AG10803 (cell line): ENCODE measurements at regions not wholly inside any gene's neighbourhood (a gene's known extent, or its start where the extent isn't known, plus 50 kb on each side); places are given as distances from the start of the nearest gene placed in this dataset.
A peak's percentile ranks its signal among the peaks of the same experiment; 100 is the strongest.

Source experiments
- DNase-seq: peaks from one replicate; pipeline ENCODE4 v3.0.0; 2010; ENCODE audit warnings: low read depth
- H3K4me3 ChIP-seq: 2 replicates; pipeline ENCODE4 v1.5.1; 2011; ENCODE audit warnings: mild to moderate bottlenecking, low read length, control low read depth
- CTCF ChIP-seq: conservative IDR thresholded peaks from 2 replicates; pipeline ENCODE4 v1.5.1; 2011; ENCODE audit warnings: mild to moderate bottlenecking, low read length, control low read depth, inconsistent platforms

- no peak for TF ChIP-seq CTCF
- DNase-seq = peak; percentile 74
- H3K4me3 ChIP-seq = no peak overlapping the region
These were observed 193.2 kb upstream of the SALL4 start for GRCh38 chr20:51995551-51995951.

DNA sequence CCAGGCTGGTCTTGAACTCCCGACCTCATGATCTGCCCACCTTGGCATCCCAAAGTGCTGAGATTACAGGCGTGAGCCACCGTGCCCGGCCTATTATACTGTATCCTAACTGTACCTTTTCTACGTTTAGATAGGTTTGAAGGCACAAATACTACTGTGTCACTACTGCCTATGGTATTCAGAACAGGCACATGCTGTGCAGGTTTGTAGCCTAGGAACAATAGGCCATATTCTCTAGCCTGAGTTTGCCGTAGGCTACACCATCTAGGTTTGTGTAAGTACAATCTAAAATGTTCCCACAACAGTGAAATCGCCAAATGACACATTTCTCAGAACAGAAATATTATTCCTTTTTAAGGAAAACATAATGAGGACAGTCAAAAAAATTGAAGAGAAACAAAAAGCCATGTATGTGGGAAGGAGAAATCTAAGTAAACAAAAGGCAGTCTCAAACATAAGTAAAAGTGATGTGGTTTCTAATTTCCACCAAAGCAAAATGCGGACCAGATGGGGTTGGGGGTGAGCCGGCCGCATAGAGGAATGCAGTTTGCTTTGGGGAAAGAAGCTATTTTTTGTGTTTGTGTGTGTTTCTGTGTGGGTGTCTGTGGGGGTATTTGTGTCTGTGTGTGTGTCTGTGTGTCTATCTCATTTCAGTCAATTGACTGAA lies 192.6 kb upstream of the SALL4 start:
- no peak for TF ChIP-seq CTCF
- peak; percentile 72 for DNase-seq

DNA sequence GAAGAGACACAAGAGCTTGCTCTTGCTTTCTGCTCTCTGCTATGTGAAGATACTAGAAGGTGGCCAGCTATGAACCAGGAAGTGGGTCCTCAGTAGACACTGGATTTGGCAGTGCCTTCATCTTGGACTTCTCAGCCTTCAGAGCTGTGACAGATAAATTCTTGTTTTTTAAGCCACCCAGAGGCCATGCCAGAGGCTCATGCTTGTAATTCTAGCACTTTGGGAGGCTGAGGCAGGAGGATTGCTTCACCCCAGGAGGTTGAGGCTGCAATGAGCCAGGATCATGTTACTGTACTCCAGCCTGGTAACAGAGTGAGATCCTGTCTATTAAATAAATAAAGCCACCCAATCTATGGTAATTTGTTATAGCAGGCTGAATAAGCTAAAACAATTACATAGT lies 185.5 kb upstream of the SALL4 start:
- no peak overlapping the region for H3K4me3 ChIP-seq
- DNase-seq = no peak
- no peak for TF ChIP-seq CTCF

More for the DNA sequence above, 192.6 kb upstream of the SALL4 start:
- H3K4me3 ChIP-seq = no peak overlapping the region

GRCh38 chr20:51985013-51985415 lies 182.7 kb upstream of the SALL4 start:
- no peak overlapping the region for H3K4me3 ChIP-seq
- peak; percentile 99 for DNase-seq
- peak; percentile 11; the same call in 1 of the 2 replicates for TF ChIP-seq CTCF

DNA sequence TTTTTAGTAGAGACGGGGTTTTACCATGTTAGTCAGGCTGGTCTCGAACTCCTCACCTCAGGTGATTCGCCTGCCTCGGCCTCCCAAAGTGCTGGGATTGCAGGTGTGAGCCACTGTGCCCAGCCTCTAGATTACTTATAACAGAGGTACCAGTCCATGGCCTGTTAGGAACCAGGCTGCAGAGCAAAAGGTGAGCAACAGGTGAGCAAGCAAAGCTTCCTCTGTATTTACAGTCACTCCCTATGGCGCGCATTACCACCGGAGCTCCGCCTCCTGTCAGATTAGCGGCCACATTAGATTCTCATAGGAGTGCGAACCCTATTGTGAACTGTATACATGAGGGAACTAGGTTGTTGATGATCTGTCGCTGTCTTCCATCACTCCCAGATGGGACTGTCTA lies 178.0 kb upstream of the SALL4 start:
- TF ChIP-seq CTCF = no peak
- DNase-seq = no peak
- no peak overlapping the region for H3K4me3 ChIP-seq

DNA sequence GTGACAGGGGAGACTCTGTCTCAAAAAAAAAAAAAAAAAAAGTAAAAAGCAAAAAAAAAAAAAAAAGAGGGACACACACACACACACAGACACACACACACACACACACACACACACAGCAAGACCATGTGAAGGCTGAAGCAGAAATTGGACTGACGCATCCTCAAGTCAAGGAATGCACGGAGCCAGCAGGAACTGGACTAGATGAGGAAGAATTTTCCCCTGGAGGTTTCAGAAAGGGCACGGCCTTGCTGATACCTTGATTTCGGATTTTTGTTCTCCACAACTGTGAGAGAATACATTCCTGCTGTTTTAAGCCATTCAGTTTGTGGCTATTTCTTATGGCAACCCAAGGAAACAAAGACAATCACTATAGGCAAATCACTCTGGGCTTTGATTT lies 176.9 kb upstream of the SALL4 start:
- TF ChIP-seq CTCF = no peak

DNA sequence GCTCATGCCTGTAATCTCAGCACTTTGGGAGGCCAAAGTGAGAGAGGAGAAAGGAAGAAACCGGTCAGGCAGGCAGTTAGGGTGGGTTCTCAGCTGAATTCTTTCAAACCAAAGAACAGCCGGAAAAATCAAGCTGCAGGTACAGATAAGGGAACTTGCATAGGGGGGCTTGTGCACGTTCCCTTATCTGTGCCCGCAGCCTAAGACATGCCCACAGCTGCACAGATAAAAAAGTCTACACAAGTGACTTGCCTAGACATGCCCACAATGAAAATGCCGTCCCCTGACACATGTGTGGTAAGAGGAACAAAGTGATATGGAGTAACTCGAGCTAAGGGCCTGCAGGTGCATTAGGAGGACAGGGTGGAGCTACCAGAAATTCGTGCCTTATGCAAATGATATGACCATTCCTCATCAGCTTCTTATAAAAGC lies 175.8 kb upstream of the SALL4 start:
- DNase-seq = no peak
- H3K4me3 ChIP-seq = no peak overlapping the region
- TF ChIP-seq CTCF = no peak

More for the DNA sequence above, 176.9 kb upstream of the SALL4 start:
- no peak overlapping the region for H3K4me3 ChIP-seq
- peak; percentile 24 for DNase-seq
